ENCODE measurements at regions not wholly inside any gene's neighbourhood (a gene's known extent, or its start where the extent isn't known, plus 50 kb on each side); places are given as distances from the start of the nearest gene placed in this dataset.

DNA sequence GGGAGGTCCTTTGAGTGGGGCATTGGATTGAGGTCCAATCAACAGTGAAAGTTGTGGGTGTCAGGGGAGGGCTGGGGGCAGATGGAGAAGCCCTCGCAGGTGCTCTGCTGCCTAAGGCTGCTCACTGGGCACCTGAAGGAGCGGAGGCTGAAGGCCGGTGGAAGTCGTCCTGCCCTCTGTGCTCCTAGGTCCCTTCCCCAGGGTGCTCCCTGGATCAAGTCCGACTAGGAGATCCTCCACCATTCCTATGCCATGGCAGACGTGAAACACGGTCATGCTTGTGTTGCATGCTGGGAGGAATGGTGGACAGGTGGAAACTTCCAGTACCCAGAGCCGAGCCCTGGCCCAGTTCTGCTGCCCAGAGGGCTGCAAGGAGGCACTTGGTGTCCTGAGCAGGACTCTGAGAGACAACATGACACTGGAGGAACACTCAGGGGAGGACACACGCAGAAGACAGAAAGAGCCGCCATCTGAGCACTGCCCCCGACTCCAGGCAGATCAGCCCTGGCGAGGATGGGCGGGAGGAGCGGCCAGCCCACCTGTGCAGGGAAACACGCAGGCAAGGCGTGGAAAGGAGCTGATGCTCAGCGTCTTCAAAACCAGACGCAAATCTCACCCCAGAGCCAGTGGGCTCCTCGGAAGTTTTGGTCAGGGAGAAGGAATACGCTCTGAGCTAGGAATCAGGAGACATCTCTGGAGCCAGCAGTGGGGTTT is 786.8 kb downstream of the BRD1 start:
- H3K27me3 ChIP-seq: no peaks in the 10 kb centered on the region
- TF ChIP-seq, protein P1, sequence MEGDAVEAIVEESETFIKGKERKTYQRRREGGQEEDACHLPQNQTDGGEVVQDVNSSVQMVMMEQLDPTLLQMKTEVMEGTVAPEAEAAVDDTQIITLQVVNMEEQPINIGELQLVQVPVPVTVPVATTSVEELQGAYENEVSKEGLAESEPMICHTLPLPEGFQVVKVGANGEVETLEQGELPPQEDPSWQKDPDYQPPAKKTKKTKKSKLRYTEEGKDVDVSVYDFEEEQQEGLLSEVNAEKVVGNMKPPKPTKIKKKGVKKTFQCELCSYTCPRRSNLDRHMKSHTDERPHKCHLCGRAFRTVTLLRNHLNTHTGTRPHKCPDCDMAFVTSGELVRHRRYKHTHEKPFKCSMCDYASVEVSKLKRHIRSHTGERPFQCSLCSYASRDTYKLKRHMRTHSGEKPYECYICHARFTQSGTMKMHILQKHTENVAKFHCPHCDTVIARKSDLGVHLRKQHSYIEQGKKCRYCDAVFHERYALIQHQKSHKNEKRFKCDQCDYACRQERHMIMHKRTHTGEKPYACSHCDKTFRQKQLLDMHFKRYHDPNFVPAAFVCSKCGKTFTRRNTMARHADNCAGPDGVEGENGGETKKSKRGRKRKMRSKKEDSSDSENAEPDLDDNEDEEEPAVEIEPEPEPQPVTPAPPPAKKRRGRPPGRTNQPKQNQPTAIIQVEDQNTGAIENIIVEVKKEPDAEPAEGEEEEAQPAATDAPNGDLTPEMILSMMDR (IDR thresholded peaks at IDR 0.05): no peak
- TF ChIP-seq POLR2A (IDR thresholded peaks at IDR 0.05) (no peak), EP300 (IDR thresholded peaks at IDR 0.05) (no peak)
- H3K4me1 ChIP-seq (ENCODE audit: insufficient read depth): no peaks in the 10 kb centered on the region
- WGBS, 3 donors: 86 to 90% (median 86%) methylated on average over 20 of the region's 20 CpGs
- no peak for DNase-seq
- no peaks in the 10 kb centered on the region for H3K36me3 ChIP-seq
- intact Hi-C loops (cut with DNase I): no loop called here
- H3K4me3 ChIP-seq: no peak overlapping the region
- H3K9me3 ChIP-seq: no peaks in the 10 kb centered on the region
- H3K27ac ChIP-seq: no peak overlapping the region

DNA sequence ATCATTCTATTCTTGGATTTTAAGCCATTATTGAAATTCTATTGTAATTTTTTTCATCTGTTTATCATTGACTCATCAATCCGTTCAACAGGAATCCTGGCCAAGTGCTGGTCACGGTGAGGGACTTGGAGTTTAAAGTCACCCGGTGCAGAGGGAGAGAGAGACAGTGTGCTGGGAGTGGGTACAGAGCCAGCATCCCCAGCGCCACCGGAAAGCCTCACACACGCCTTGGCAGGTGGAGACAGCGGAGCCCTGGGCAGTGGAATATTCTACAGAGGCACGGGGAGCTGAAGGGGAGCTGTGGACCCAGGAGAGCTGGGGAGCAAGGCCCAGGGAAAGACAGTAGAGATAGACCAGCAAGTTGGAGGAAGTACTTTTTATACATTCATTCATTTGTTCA is 787.6 kb downstream of the BRD1 start:
- WGBS, 3 donors: 54 to 69% (median 55%) methylated on average over 8 of the region's 8 CpGs
- intact Hi-C loops (cut with DNase I): no loop called here

DNA sequence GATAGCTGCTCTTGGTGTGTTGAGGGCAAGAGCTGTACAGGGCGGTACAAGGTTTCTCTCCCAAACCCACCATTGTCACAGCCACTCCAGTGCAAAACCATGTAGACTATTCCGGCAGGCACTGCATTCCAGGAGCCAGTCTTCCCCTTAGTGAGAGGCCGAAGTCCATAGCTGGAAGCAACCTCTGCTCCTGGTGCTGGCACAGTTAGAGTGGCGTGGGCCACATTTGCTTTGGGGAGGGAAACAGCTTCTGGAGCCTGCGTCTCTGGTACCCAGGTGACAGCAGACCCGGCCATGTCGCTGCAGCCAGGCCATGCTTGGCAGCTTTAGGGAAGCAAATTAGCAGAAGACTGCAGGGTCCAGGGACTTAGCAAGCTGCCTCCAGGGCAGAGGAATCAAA is 788.0 kb downstream of the BRD1 start:
- DNase-seq: no peak
- H3K4me3 ChIP-seq: no peak overlapping the region
- TF ChIP-seq POLR2A (IDR thresholded peaks at IDR 0.05): no peak
- TF ChIP-seq EP300 (IDR thresholded peaks at IDR 0.05): no peak
- TF ChIP-seq, protein P1 (IDR thresholded peaks at IDR 0.05): no peak
- no peaks in the 10 kb centered on the region for H3K36me3 ChIP-seq
- no peaks in the 10 kb centered on the region for H3K4me1 ChIP-seq (ENCODE audit: insufficient read depth)
- H3K27ac ChIP-seq: no peak overlapping the region
- intact Hi-C loops (cut with DNase I): no loop called here
- 79 to 88% (median 83%) methylated on average over 7 of the region's 7 CpGs for WGBS, 3 donors
- no peaks in the 10 kb centered on the region for H3K27me3 ChIP-seq
- H3K9me3 ChIP-seq: no peaks in the 10 kb centered on the region

More for the DNA sequence above, 787.6 kb downstream of the BRD1 start:
- Histone ChIP-seq H3K27ac (no peak overlapping the region), H3K4me3 (no peak overlapping the region), H3K4me1 (ENCODE audit: insufficient read depth) (no peaks in the 10 kb centered on the region), H3K27me3 (no peaks in the 10 kb centered on the region), H3K9me3 (no peaks in the 10 kb centered on the region), H3K36me3 (no peaks in the 10 kb centered on the region)
- DNase-seq: no peak
- TF ChIP-seq EP300 (IDR thresholded peaks at IDR 0.05) (no peak), POLR2A (IDR thresholded peaks at IDR 0.05) (no peak)
- TF ChIP-seq, protein P1 (IDR thresholded peaks at IDR 0.05): no peak

DNA sequence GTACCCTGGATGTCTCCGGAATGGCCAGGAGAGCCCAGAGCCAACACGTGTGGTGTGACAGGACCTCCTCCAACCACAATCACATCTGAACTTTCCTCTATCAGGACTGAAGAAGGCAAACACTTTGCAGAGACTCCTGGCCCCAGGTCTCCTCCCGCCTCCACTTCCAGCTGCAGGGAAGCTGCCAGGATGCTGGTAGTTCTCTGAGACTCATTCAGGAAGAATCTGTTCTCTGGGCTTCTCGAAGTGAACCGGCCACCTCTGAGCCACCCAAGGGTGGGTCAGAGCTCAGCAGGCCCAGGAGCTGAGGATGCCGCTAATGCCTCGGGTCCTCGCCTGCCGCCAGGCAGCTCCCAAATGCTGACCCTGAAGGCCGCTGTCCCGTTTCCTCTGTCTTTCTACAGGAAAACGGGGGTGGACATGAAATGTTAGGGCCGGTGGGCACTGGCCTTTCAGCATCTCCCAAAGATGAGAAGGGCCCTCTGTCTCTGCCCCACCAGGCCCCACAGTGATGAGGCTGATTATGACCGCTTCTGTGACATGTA is 789.9 kb downstream of the BRD1 start:
- TF ChIP-seq, protein P1 (IDR thresholded peaks at IDR 0.05): no peak
- TF ChIP-seq EP300 (IDR thresholded peaks at IDR 0.05) (no peak), POLR2A (IDR thresholded peaks at IDR 0.05) (no peak)
- Histone ChIP-seq H3K27me3 (no peaks in the 10 kb centered on the region), H3K4me1 (ENCODE audit: insufficient read depth) (no peaks in the 10 kb centered on the region), H3K36me3 (no peaks in the 10 kb centered on the region), H3K4me3 (no peak overlapping the region), H3K27ac (no peak overlapping the region), H3K9me3 (no peaks in the 10 kb centered on the region)
- no peak for DNase-seq
- WGBS, 3 donors: 80 to 84% (median 81%) methylated on average over 12 to 14 of the region's 14 CpGs
- intact Hi-C loops (cut with DNase I): no loop called here
